Adrenal gland (tissue), 5 donors: ENCODE measurements at regions not wholly inside any gene's neighbourhood (a gene's known extent, or its start where the extent isn't known, plus 50 kb on each side); places are given as distances from the start of the nearest gene placed in this dataset.

Experiments used
- POLR2A ChIP-seq, 2 donors: fragments of 450-650 bp; IDR thresholded peaks; one replicate each; pipeline ENCODE4 v1.6.1; 2017; ENCODE audit warnings: antibody characterized with exemption in 2 of 2, mild to moderate bottlenecking in 2 of 2, moderate library complexity in 1 of 2
- TF ChIP-seq, protein P1 (sequence below), 6 experiments: fragments of 450-650 bp in 4 of 6; fragments of 200-600 bp in 2 of 6; sonication (generic) in 1 of 6; IDR thresholded peaks; 1 replicate in 5 of 6; 2 replicates in 1 of 6; pipeline versions ENCODE4 v1.5.1 to v1.8.0; 2016 to 2021; ENCODE audit warnings: antibody characterized with exemption in 6 of 6, mild to moderate bottlenecking in 2 of 6, moderate library complexity in 1 of 6
- donor health status: DM: no; HTN: no; CAD: no.

DNA sequence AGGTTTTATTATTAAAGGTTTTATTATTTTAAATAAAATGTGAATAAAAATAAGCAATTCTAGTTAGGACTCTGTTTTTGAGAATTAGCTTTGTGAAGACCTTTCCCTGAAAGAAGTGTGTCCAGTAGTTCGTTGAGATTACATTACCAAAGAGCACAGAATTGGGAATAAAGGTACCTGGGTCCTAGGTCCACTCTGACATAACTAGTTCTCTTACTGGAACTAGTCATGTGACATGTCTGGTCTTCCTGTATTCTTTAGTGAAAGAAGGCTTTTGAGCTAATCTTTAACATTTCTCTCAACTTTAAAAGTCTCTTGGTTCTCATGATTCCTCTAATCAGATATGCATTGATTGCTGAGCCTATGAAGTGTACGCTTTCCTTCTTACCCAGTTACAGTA is 292.0 kb upstream of the SMIM31 start:
- TF ChIP-seq POLR2A (IDR thresholded peaks at IDR 0.05), result no peak
- TF ChIP-seq, protein P1, sequence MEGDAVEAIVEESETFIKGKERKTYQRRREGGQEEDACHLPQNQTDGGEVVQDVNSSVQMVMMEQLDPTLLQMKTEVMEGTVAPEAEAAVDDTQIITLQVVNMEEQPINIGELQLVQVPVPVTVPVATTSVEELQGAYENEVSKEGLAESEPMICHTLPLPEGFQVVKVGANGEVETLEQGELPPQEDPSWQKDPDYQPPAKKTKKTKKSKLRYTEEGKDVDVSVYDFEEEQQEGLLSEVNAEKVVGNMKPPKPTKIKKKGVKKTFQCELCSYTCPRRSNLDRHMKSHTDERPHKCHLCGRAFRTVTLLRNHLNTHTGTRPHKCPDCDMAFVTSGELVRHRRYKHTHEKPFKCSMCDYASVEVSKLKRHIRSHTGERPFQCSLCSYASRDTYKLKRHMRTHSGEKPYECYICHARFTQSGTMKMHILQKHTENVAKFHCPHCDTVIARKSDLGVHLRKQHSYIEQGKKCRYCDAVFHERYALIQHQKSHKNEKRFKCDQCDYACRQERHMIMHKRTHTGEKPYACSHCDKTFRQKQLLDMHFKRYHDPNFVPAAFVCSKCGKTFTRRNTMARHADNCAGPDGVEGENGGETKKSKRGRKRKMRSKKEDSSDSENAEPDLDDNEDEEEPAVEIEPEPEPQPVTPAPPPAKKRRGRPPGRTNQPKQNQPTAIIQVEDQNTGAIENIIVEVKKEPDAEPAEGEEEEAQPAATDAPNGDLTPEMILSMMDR (IDR thresholded peaks at IDR 0.05), result no peak
